NCI-H2081 treated with DMSO at 0.1 percent for 48 hours (cell line): ENCODE measurements at regions not wholly inside any gene's neighbourhood (a gene's known extent, or its start where the extent isn't known, plus 50 kb on each side); places are given as distances from the start of the nearest gene placed in this dataset.

Experiments
- DNase-seq: peaks from one replicate; lab custom pipeline; 2025; lab: John Stamatoyannopoulos, UW

- DNase-seq: no peak
Observed at GRCh38 chr1:47574451-47575165, 136.8 kb downstream of the FOXD2 start.

GRCh38 chr1:47575855-47576757, 138.3 kb downstream of the FOXD2 start:
- DNase-seq: no peak

- DNase-seq: no peak
Observed at GRCh38 chr1:47576758-47577115, 138.9 kb downstream of the FOXD2 start.

- DNase-seq: no peak
Observed at GRCh38 chr1:47577303-47578025, 139.6 kb downstream of the FOXD2 start.

GRCh38 chr1:47578026-47578720, 140.3 kb downstream of the FOXD2 start:
- no peak for DNase-seq

- DNase-seq: no peak
Observed at GRCh38 chr1:47578721-47579419, 141.0 kb downstream of the FOXD2 start.

- no peak for DNase-seq
Observed at GRCh38 chr1:47579809-47580208, 142.0 kb downstream of the FOXD2 start.

- no peak for DNase-seq
Observed at GRCh38 chr1:47580451-47580995, 142.7 kb downstream of the FOXD2 start.

GRCh38 chr1:47582891-47583608, 145.2 kb downstream of the FOXD2 start:
- no peak for DNase-seq

GRCh38 chr1:47584249-47584648, 146.4 kb downstream of the FOXD2 start:
- no peak for DNase-seq

GRCh38 chr1:47585141-47585902, 147.5 kb downstream of the FOXD2 start:
- no peak for DNase-seq

- no peak for DNase-seq
Observed at GRCh38 chr1:47587891-47588582, 150.2 kb downstream of the FOXD2 start.

- no peak for DNase-seq
Observed at GRCh38 chr1:47590523-47591225, 152.8 kb downstream of the FOXD2 start.

GRCh38 chr1:47591801-47592200, 154.0 kb downstream of the FOXD2 start:
- DNase-seq: no peak

- DNase-seq: no peak
Observed at GRCh38 chr1:47592296-47593012, 154.6 kb downstream of the FOXD2 start.

- no peak for DNase-seq
Observed at GRCh38 chr1:47593013-47593568, 155.2 kb downstream of the FOXD2 start.

GRCh38 chr1:47593598-47594285, 155.9 kb downstream of the FOXD2 start:
- no peak for DNase-seq
